Activated gamma-delta T cell treated with Interleukin-2 at 50 U/mL for 16 hours (primary cell): ENCODE measurements at regions not wholly inside any gene's neighbourhood (a gene's known extent, or its start where the extent isn't known, plus 50 kb on each side); places are given as distances from the start of the nearest gene placed in this dataset.

ENCODE experiments used
- DNase-seq: peaks from one replicate; pipeline ENCODE4 v3.0.0-alpha.2; 2020

DNA sequence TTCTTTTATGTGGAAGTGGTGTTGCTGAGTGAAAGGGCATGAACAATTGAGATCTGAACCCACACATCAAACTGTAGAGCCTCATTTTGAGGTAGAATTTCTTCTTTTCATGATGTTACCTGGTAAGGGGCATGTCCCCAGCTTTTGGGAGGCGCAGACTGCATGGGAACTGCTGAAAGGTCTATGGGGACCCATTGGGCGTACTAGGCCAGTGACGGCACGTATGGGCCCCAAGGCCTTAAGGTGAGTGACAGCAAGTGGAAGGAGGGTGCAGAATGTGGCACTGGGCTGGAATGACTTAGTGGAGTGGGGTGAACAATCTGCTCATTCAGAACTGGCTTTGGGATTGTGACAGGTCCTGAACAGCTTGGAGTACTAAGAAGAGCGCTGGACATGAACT is 123.6 kb upstream of the RGMA start:
- no peak for DNase-seq

DNA sequence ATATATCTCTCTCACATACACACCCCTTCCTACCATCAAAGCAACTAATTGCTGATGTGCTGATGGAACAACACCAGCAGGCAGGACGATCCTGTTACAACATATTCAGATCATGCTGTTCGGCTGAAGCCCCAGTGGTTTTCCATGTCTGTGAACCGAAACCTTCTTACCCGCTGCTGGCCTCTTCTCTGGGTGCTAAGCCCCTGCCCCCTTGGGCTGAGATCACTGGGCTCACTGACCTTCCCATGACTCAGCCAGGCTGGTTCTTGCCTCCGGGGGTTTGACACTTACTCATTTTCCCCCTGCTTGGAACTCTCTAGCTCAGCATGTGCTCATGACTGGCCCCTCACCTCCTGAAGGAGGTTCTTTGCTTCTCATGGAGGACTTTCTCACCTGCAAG is 122.0 kb upstream of the RGMA start:
- DNase-seq: no peak

- no peak for DNase-seq
Measured at GRCh38 chr15:93209690-93210445, 120.9 kb upstream of the RGMA start.

DNA sequence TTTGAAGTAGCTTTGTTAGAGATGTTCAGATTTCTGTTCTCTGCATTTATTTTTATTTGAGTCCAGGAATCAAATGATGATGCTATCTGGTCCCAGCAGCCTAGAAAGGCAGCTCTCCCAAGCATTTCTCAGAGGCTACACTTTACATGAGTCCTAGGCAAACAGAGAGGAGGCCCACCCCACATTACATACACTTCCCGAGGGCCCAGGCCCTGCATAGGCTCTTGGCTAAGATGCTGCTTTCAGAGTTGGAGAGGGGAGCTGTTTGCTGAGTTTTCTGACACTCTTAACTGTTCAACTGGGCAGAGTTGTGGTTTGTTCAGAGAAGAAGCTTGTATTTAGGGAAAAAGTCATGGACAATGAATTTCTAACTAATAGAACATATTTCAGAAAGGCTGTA is 117.9 kb upstream of the RGMA start:
- no peak for DNase-seq

DNA sequence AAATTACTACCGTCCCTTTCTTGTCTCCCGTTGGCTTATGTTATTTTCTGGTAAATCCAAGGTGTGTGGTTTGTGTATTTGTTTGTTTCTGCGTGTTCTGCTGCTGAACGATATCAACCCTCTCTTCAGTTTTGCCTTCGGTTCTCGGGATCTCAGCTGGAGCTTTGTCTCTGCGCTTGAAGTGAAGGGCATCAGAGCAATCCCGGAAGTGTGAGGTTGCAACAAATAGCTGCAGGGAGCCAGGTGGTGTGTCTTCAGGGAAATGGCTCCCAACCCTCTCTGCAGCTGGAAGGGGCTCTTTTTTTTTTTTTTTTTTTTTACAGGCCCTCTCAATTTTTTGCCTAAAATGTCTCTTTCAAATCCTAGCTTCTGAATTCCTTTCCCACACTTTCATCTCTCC is 116.4 kb upstream of the RGMA start:
- no peak for DNase-seq

DNA sequence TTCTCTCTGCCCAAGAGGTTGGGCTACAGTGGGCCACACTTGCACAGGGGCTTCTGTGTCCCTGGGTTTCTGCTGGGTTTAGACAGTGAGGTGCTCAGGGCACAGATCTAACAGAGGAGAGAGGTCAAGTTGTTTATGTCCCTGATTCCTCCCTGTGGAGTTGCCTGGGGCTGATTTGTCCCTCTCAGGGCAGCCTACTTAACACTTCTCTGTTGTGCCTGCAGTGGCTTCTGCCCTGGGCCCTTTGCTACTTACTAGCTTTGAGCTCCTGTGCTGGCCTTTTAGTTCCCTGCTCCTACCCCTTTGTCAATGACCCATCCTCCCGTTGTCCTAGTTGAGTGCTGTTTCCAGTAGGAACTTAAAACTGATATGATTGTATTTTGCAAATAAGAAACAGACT is 114.0 kb upstream of the RGMA start:
- DNase-seq: no peak

DNA sequence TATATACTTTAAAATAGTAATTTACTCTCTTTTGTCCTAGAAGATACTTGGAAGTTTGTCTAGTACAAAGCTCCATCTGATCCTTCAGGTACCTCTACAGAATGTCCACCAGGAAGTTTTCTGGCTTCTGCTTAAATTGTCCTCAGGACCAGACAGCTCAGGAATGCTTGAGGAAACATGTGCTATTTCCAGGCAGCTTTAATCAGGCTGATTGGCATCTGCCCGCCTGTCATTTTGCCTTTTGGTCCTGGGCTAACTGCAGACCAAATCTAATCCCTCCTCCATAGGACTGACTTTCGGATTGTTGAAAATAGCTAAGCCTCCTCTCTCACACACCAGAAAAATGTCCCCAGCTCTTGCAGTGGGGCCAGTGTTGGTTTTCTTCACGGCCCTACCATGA is 113.4 kb upstream of the RGMA start:
- DNase-seq: no peak

DNA sequence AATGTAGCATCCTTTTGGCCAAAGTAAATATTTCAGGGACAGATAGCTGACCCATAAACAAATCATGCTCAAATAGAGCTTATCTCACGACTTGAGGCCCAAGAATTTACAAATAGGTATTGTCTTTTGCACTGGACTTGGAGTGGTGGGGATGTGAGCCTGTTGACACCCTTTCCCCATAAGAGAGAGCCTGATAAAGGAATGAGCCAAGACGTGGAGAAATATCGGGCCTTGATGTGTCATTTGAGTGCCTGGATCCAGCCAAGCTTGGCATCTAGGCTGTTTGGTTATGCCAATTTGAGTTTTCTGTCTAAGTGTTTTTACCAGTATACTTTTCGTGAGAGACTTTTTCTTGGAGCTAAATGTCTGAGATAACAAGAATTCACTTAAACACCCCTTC is 112.9 kb upstream of the RGMA start:
- DNase-seq: no peak

GRCh38 chr15:93200837-93201226 is 111.8 kb upstream of the RGMA start:
- DNase-seq: no peak

DNA sequence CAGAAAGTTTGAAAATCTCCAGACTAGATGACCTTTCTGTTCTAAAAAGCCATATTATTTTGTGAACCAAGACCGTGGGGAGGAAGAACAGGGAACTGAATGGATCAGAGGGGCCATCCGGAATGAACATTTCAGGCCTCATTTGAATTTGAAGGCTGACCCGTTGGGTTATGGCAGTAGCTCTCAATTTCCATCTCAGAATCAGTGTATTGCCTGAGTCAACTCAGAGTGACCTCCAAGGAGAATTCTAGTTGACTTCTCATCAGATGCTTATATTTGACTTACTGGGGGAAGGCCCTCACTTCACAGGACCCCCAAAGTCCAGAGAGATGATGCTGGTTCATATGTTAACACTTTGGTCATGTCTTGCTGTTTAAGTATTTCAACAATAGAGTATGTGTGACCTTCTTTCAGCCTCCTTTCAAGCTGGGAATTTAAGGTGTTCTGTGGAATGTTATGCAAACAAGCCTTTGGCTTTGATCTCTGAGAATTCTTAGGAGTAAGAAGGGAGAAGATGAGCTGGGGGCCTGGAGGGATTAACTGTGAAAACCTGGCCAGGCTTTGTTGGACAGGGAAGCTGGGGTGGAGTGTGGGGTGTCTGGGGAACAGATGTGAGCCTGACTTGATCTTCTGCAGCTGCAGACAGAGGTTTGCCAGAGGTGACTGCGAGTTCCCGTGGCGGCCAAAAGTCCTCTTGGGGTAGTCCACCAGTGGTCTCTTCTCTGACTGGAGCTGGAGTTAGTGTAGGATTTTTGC is 111.2 kb upstream of the RGMA start:
- no peak for DNase-seq

DNA sequence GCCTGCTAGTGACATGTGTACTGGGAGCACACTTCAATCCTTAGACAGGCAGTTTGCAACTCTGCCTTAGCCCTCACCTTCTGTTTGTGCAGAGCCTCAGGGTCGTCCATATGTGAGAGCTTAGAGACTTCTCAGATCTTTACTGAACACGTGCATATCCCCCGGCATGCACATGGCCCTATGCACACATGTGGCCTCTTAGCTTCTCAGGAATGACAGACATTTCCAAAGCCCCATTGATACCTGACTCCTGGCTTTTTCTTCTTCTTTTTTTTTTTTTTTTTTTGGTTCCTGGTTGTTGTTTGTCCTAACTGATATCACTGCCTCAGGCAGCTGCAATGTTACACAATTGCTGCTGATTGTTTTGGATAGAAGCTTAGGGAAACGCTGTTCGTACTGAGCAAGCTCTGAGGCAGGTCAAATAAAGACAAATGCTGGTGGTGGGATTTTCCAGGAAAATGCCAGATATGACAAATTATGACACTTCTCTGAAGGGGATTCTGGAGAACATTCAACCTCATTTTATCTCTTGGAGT is 107.2 kb upstream of the RGMA start:
- no peak for DNase-seq

- DNase-seq: no peak
Measured at GRCh38 chr15:93195109-93195508, 106.1 kb upstream of the RGMA start.

DNA sequence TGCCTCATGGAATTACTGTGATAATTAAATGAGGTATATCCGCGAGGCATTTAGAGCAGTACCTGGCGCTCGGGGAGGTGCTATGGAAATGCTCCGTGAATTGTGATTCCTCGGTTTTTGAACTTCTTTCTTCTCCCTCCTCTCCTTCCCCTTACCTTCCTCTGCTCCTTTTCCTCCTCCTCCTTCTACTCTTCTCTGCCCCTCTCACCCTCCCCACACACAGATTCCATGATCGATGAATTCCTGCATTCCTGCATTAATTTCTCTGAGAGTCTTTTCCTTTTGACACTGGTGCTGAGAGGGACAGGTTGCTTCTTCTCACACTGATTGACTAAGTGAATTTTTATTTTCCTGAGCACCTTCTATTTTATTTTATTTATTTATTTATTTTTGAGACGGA is 101.2 kb upstream of the RGMA start:
- DNase-seq: no peak

DNA sequence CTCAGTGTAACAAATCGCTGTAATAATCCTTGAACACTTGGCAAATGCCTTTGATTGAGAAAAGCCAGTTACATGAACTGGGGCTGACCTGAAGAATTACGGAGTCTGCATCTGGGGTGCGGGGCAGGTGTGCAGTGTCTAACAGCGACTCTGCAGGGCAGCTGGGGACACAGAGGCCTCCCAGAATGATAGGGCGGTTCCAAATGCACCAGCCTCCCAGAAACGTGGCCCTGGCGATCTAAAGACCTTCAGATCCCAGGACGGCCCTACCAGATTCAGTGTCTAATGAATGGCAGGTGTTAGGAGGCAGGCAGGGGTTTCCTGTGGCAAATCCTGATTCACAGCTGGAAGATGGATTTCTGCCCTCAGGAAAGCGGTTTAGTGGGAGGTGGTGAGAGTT is 100.5 kb upstream of the RGMA start:
- DNase-seq: no peak

DNA sequence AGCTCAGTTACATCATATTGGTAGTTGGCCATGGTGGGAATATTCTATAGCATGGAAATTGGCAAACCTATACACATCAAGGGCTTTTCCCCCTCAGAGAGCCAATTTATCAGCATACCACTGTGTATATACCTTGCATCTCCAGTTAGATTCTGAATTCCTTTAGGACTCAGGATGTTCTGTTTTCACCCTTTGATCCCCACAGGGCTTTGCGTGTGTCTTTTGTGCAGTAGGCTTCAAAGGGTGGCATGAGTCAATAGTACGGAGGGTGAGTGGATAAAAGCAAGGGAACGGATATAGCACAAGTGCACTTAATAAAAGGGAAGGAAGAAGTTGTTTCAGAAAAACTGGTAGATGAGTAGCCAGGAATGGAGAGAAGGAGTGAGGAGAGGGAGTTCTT is 99.2 kb upstream of the RGMA start:
- DNase-seq: no peak

DNA sequence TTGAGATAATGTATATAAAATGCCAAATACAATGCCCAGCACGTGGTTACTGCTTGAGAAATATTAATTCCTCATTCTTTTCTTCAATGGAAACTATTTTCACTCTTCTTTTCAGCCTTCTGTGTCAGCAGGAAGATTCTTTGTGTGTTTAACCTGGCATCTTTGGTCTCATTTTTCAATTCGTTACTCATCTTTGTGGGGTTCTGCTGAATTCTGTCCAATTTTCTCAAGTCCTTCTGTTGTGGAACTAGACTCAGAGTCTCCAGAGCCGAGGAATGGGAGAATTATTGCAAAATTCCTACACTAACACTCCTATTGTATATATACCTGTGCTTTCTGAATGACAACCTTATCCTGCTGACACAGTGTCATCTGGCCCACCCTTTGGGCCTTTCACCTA is 96.8 kb upstream of the RGMA start:
- no peak for DNase-seq

DNA sequence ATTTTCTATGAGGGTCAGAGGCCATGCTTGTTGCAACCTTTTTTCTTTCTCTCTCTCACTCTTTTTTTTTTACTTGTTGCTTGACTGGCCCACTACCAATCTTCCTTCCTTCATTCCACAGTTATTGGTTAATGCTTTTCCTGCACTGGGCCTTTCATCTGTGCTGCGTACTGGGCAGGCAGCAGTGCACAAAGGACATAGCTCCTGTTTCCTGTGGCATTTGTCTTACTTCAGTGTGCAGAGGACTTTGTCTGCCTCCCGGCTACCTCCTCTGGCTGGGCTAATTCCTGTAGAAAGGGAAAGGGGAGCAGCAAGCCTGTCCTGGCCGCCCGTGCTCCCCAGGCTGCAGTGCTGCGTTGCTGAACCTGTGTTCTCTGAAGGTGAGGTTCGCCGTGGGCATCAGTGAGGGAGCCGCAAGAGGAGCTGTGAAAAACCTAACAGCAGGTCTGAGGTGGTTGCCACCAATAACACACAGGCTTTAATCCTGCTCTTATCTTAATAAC is 93.7 kb upstream of the RGMA start:
- DNase-seq: no peak

DNA sequence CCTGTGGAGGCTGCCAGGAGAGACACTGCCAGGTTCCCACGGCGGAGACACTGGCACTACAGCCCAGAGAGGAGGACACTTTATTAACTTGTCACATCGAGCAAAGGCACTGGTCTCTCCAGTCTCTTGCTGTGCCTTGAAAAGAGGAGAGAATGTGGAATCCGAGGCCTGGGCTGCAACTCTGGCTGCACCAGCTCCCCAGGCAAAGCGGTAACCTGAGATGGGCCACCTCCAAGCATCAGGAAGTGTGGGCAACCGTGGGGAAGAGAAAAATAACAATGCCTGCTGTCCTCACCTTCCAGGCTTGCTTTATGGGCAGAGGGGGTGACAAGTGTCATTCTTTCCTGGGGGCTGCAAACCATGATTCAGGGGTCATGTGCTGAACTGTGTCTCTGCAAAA is 91.6 kb upstream of the RGMA start:
- DNase-seq: no peak

- no peak for DNase-seq
Measured at GRCh38 chr15:93180128-93180527, 91.1 kb upstream of the RGMA start.

DNA sequence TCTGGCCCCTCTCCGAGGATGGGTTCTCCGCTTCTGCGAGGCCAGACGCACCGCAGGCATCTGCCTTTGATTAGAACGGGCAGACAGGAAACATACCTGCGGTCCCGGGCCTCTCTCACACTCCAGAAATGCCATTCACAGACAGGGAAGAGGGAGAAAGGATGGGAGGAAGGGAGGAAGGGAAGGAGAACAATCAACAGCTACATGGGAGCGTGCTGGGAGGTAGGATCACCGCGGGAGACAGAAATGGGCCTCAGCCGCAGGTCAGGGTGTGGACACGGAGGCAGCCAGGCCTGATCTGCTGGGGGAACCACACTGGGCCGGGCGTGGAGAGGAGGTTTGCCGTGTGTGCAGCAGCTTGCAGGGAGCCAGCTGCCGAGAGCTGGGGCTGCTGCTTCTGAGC is 90.7 kb upstream of the RGMA start:
- no peak for DNase-seq

- DNase-seq: no peak
Measured at GRCh38 chr15:93179072-93179471, 90.1 kb upstream of the RGMA start.

GRCh38 chr15:93178371-93178770 is 89.4 kb upstream of the RGMA start:
- DNase-seq: no peak

- DNase-seq: no peak
Measured at GRCh38 chr15:93176065-93176464, 87.1 kb upstream of the RGMA start.

DNA sequence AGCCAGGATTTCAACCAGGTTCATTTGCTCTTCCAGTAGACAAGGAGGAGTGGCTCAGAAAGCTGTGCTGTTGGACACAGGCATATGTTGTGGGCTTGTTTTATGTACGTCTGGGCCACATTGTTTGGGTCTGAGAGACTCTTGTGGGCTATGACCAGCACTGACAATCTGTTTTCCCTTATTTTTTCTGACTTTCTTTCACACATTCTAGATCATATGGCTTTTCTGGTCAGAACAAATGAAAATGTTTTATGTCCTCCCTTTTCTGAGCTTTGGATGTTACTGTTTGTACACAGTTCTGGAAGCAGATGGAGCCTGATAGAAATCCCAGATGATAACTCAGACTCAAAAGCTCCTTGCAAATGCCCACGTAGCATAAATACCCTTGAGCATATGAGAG is 85.8 kb upstream of the RGMA start:
- no peak for DNase-seq
